ENCODE measurements at regions not wholly inside any gene's neighbourhood (a gene's known extent, or its start where the extent isn't known, plus 50 kb on each side); places are given as distances from the start of the nearest gene placed in this dataset.

DNA sequence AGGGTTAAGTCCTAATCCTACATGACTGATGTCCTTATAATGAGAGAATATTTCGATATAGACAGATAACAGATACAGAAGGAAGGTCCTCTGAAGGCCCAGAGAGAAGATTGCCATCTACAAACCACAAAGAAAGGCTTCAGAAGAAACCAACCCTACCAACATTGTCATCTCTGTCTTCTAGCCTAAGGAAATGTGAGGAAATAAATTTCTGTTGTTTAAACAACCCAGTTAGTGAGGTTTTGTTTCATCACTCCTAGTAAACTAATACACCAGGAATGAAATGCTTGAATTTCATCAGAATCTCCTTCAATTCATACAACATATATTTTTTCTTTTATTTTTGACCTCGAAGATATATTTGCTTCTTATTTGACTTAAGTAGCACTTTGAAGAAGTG, 1527.8 kb downstream of the STIM2 start:
- TF ChIP-seq, protein P1, sequence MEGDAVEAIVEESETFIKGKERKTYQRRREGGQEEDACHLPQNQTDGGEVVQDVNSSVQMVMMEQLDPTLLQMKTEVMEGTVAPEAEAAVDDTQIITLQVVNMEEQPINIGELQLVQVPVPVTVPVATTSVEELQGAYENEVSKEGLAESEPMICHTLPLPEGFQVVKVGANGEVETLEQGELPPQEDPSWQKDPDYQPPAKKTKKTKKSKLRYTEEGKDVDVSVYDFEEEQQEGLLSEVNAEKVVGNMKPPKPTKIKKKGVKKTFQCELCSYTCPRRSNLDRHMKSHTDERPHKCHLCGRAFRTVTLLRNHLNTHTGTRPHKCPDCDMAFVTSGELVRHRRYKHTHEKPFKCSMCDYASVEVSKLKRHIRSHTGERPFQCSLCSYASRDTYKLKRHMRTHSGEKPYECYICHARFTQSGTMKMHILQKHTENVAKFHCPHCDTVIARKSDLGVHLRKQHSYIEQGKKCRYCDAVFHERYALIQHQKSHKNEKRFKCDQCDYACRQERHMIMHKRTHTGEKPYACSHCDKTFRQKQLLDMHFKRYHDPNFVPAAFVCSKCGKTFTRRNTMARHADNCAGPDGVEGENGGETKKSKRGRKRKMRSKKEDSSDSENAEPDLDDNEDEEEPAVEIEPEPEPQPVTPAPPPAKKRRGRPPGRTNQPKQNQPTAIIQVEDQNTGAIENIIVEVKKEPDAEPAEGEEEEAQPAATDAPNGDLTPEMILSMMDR (IDR thresholded peaks at IDR 0.05), result no peak
- no peak for TF ChIP-seq ZFX (IDR thresholded peaks at IDR 0.05; ENCODE audit: borderline replicate concordance)
